ENCODE measurements at regions not wholly inside any gene's neighbourhood (a gene's known extent, or its start where the extent isn't known, plus 50 kb on each side); places are given as distances from the start of the nearest gene placed in this dataset.

- H3K27me3 ChIP-seq (ENCODE audit: low read length): no peaks in the 10 kb centered on the region
- no peaks in the 10 kb centered on the region for H3K36me3 ChIP-seq (ENCODE audit: insufficient read depth, low read length)
- H3K9me2 ChIP-seq (replicated peaks; ENCODE audit: insufficient read depth, low read length): no peaks in the 10 kb centered on the region
- H4K20me1 ChIP-seq (ENCODE audit: insufficient read depth, low read depth, low read length): no peaks in the 10 kb centered on the region
- H3K4me3 ChIP-seq (ENCODE audit: low read length): no peak overlapping the region
- no peak overlapping the region for H3K27ac ChIP-seq (ENCODE audit: low read length)
- DNase-seq: no peak
- H3K79me2 ChIP-seq (ENCODE audit: low read length): no peaks in the 10 kb centered on the region
- H3K4me2 ChIP-seq (ENCODE audit: low read depth, low read length, poor library complexity, severe bottlenecking): no peak overlapping the region
- no peaks in the 10 kb centered on the region for H3K4me1 ChIP-seq (ENCODE audit: low read length)
- no peak overlapping the region for H3K9ac ChIP-seq (ENCODE audit: low read length)
- H3K9me3 ChIP-seq (ENCODE audit: low read length): no peaks in the 10 kb centered on the region
- no peak overlapping the region for H2AFZ ChIP-seq (ENCODE audit: low read length)
Measured at GRCh38 chr7:10579561-10579960, 394.1 kb upstream of the PHF14 start.

- Histone ChIP-seq H3K4me1 (ENCODE audit: low read length) (no peaks in the 10 kb centered on the region), H3K36me3 (ENCODE audit: insufficient read depth, low read length) (no peaks in the 10 kb centered on the region), H3K4me3 (ENCODE audit: low read length) (no peak overlapping the region), H2AFZ (ENCODE audit: low read length) (no peak overlapping the region), H3K9me3 (ENCODE audit: low read length) (no peaks in the 10 kb centered on the region), H4K20me1 (ENCODE audit: insufficient read depth, low read depth, low read length) (no peaks in the 10 kb centered on the region), H3K9me2 (replicated peaks; ENCODE audit: insufficient read depth, low read length) (no peaks in the 10 kb centered on the region), H3K4me2 (ENCODE audit: low read depth, low read length, poor library complexity, severe bottlenecking) (no peak overlapping the region), H3K79me2 (ENCODE audit: low read length) (no peaks in the 10 kb centered on the region), H3K9ac (ENCODE audit: low read length) (no peak overlapping the region), H3K27ac (ENCODE audit: low read length) (no peak overlapping the region), H3K27me3 (ENCODE audit: low read length) (no peaks in the 10 kb centered on the region)
- DNase-seq: no peak
Measured at GRCh38 chr7:10584886-10585285, 388.8 kb upstream of the PHF14 start.

- Histone ChIP-seq H4K20me1 (ENCODE audit: insufficient read depth, low read depth, low read length) (no peaks in the 10 kb centered on the region), H3K79me2 (ENCODE audit: low read length) (no peaks in the 10 kb centered on the region)
Measured at GRCh38 chr7:10588084-10588483, 385.6 kb upstream of the PHF14 start.

GRCh38 chr7:10592604-10593003, 381.1 kb upstream of the PHF14 start:
- H3K4me3 ChIP-seq (ENCODE audit: low read length): no peak overlapping the region
- H3K9ac ChIP-seq (ENCODE audit: low read length): no peak overlapping the region
- H3K4me1 ChIP-seq (ENCODE audit: low read length): no peaks in the 10 kb centered on the region
- H3K9me3 ChIP-seq (ENCODE audit: low read length): no peaks in the 10 kb centered on the region
- no peak overlapping the region for H2AFZ ChIP-seq (ENCODE audit: low read length)
- no peak overlapping the region for H3K27ac ChIP-seq (ENCODE audit: low read length)
- no peaks in the 10 kb centered on the region for H3K79me2 ChIP-seq (ENCODE audit: low read length)
- H3K27me3 ChIP-seq (ENCODE audit: low read length): no peaks in the 10 kb centered on the region
- H4K20me1 ChIP-seq (ENCODE audit: insufficient read depth, low read depth, low read length): no peaks in the 10 kb centered on the region
- no peak overlapping the region for H3K4me2 ChIP-seq (ENCODE audit: low read depth, low read length, poor library complexity, severe bottlenecking)
- H3K36me3 ChIP-seq (ENCODE audit: insufficient read depth, low read length): no peaks in the 10 kb centered on the region
- no peak for DNase-seq
- H3K9me2 ChIP-seq (replicated peaks; ENCODE audit: insufficient read depth, low read length): no peaks in the 10 kb centered on the region

More at GRCh38 chr7:10588084-10588483, 385.6 kb upstream of the PHF14 start:
- Histone ChIP-seq H3K36me3 (ENCODE audit: insufficient read depth, low read length) (no peaks in the 10 kb centered on the region), H3K27ac (ENCODE audit: low read length) (no peak overlapping the region), H3K4me1 (ENCODE audit: low read length) (no peaks in the 10 kb centered on the region), H3K4me2 (ENCODE audit: low read depth, low read length, poor library complexity, severe bottlenecking) (no peak overlapping the region), H2AFZ (ENCODE audit: low read length) (no peak overlapping the region), H3K27me3 (ENCODE audit: low read length) (no peaks in the 10 kb centered on the region), H3K9ac (ENCODE audit: low read length) (no peak overlapping the region), H3K9me3 (ENCODE audit: low read length) (no peaks in the 10 kb centered on the region), H3K4me3 (ENCODE audit: low read length) (no peak overlapping the region), H3K9me2 (replicated peaks; ENCODE audit: insufficient read depth, low read length) (no peaks in the 10 kb centered on the region)
- DNase-seq: no peak

GRCh38 chr7:10593080-10593479, 380.6 kb upstream of the PHF14 start:
- no peaks in the 10 kb centered on the region for H3K9me2 ChIP-seq (replicated peaks; ENCODE audit: insufficient read depth, low read length)
- H4K20me1 ChIP-seq (ENCODE audit: insufficient read depth, low read depth, low read length): no peaks in the 10 kb centered on the region
- H3K4me2 ChIP-seq (ENCODE audit: low read depth, low read length, poor library complexity, severe bottlenecking): no peak overlapping the region
- no peak for DNase-seq
- H3K4me3 ChIP-seq (ENCODE audit: low read length): no peak overlapping the region
- no peaks in the 10 kb centered on the region for H3K4me1 ChIP-seq (ENCODE audit: low read length)
- H3K9ac ChIP-seq (ENCODE audit: low read length): no peak overlapping the region
- no peaks in the 10 kb centered on the region for H3K79me2 ChIP-seq (ENCODE audit: low read length)
- H3K9me3 ChIP-seq (ENCODE audit: low read length): no peaks in the 10 kb centered on the region
- no peaks in the 10 kb centered on the region for H3K27me3 ChIP-seq (ENCODE audit: low read length)
- no peak overlapping the region for H3K27ac ChIP-seq (ENCODE audit: low read length)
- no peak overlapping the region for H2AFZ ChIP-seq (ENCODE audit: low read length)
- H3K36me3 ChIP-seq (ENCODE audit: insufficient read depth, low read length): no peaks in the 10 kb centered on the region

- H3K4me1 ChIP-seq (ENCODE audit: low read length): no peaks in the 10 kb centered on the region
- no peak for DNase-seq
- H3K4me3 ChIP-seq (ENCODE audit: low read length): no peak overlapping the region
- H3K9ac ChIP-seq (ENCODE audit: low read length): no peak overlapping the region
- H3K27ac ChIP-seq (ENCODE audit: low read length): no peak overlapping the region
- H3K79me2 ChIP-seq (ENCODE audit: low read length): no peaks in the 10 kb centered on the region
- H3K9me2 ChIP-seq (replicated peaks; ENCODE audit: insufficient read depth, low read length): no peaks in the 10 kb centered on the region
- no peak overlapping the region for H3K4me2 ChIP-seq (ENCODE audit: low read depth, low read length, poor library complexity, severe bottlenecking)
- no peak overlapping the region for H2AFZ ChIP-seq (ENCODE audit: low read length)
- no peaks in the 10 kb centered on the region for H3K36me3 ChIP-seq (ENCODE audit: insufficient read depth, low read length)
- no peaks in the 10 kb centered on the region for H3K27me3 ChIP-seq (ENCODE audit: low read length)
- no peaks in the 10 kb centered on the region for H4K20me1 ChIP-seq (ENCODE audit: insufficient read depth, low read depth, low read length)
- H3K9me3 ChIP-seq (ENCODE audit: low read length): no peaks in the 10 kb centered on the region
Measured at GRCh38 chr7:10596827-10597226, 376.8 kb upstream of the PHF14 start.

GRCh38 chr7:10604128-10604527, 369.5 kb upstream of the PHF14 start:
- Histone ChIP-seq H2AFZ (ENCODE audit: low read length) (no peak overlapping the region), H3K79me2 (ENCODE audit: low read length) (no peaks in the 10 kb centered on the region), H3K4me3 (ENCODE audit: low read length) (no peak overlapping the region), H3K4me1 (ENCODE audit: low read length) (no peaks in the 10 kb centered on the region), H3K9me3 (ENCODE audit: low read length) (no peaks in the 10 kb centered on the region), H3K4me2 (ENCODE audit: low read depth, low read length, poor library complexity, severe bottlenecking) (no peak overlapping the region), H3K27ac (ENCODE audit: low read length) (no peak overlapping the region), H3K9me2 (replicated peaks; ENCODE audit: insufficient read depth, low read length) (no peaks in the 10 kb centered on the region), H4K20me1 (ENCODE audit: insufficient read depth, low read depth, low read length) (no peaks in the 10 kb centered on the region), H3K27me3 (ENCODE audit: low read length) (no peaks in the 10 kb centered on the region), H3K9ac (ENCODE audit: low read length) (no peak overlapping the region), H3K36me3 (ENCODE audit: insufficient read depth, low read length) (no peaks in the 10 kb centered on the region)
- DNase-seq: no peak

- H3K27ac ChIP-seq (ENCODE audit: low read length): no peak overlapping the region
- no peak for DNase-seq
- no peak overlapping the region for H3K4me3 ChIP-seq (ENCODE audit: low read length)
- no peak overlapping the region for H2AFZ ChIP-seq (ENCODE audit: low read length)
- H3K4me2 ChIP-seq (ENCODE audit: low read depth, low read length, poor library complexity, severe bottlenecking): no peak overlapping the region
- H3K9ac ChIP-seq (ENCODE audit: low read length): no peak overlapping the region
- H3K36me3 ChIP-seq (ENCODE audit: insufficient read depth, low read length): no peaks in the 10 kb centered on the region
- H3K79me2 ChIP-seq (ENCODE audit: low read length): no peaks in the 10 kb centered on the region
- no peaks in the 10 kb centered on the region for H3K9me3 ChIP-seq (ENCODE audit: low read length)
- H4K20me1 ChIP-seq (ENCODE audit: insufficient read depth, low read depth, low read length): no peaks in the 10 kb centered on the region
- H3K9me2 ChIP-seq (replicated peaks; ENCODE audit: insufficient read depth, low read length): no peaks in the 10 kb centered on the region
- H3K27me3 ChIP-seq (ENCODE audit: low read length): no peaks in the 10 kb centered on the region
- H3K4me1 ChIP-seq (ENCODE audit: low read length): no peaks in the 10 kb centered on the region
Measured at GRCh38 chr7:10612950-10613349, 360.7 kb upstream of the PHF14 start.

- no peak overlapping the region for H3K4me2 ChIP-seq (ENCODE audit: low read depth, low read length, poor library complexity, severe bottlenecking)
Measured at GRCh38 chr7:10618953-10619352, 354.7 kb upstream of the PHF14 start.

More at GRCh38 chr7:10618953-10619352, 354.7 kb upstream of the PHF14 start:
- Histone ChIP-seq H3K9me3 (ENCODE audit: low read length) (no peaks in the 10 kb centered on the region), H4K20me1 (ENCODE audit: insufficient read depth, low read depth, low read length) (no peaks in the 10 kb centered on the region), H2AFZ (ENCODE audit: low read length) (no peak overlapping the region), H3K36me3 (ENCODE audit: insufficient read depth, low read length) (no peaks in the 10 kb centered on the region), H3K79me2 (ENCODE audit: low read length) (no peaks in the 10 kb centered on the region), H3K27ac (ENCODE audit: low read length) (no peak overlapping the region), H3K9ac (ENCODE audit: low read length) (no peak overlapping the region), H3K9me2 (replicated peaks; ENCODE audit: insufficient read depth, low read length) (no peaks in the 10 kb centered on the region), H3K27me3 (ENCODE audit: low read length) (no peaks in the 10 kb centered on the region), H3K4me3 (ENCODE audit: low read length) (no peak overlapping the region), H3K4me1 (ENCODE audit: low read length) (no peaks in the 10 kb centered on the region)
- peak; percentile 9 for DNase-seq

Data from Karpas-422 (cell line).